ENCODE measurements at regions not wholly inside any gene's neighbourhood (a gene's known extent, or its start where the extent isn't known, plus 50 kb on each side); places are given as distances from the start of the nearest gene placed in this dataset.

GRCh38 chr5:104755806-104756205 is 1193.2 kb upstream of the NUDT12 start:
- TF ChIP-seq EZH2 (IDR thresholded peaks at IDR 0.05; ENCODE audit: borderline replicate concordance, low read length), result no peak
- TF ChIP-seq CTCF (IDR thresholded peaks at IDR 0.05; ENCODE audit: low read length), result no peak
